ENCODE measurements at regions not wholly inside any gene's neighbourhood (a gene's known extent, or its start where the extent isn't known, plus 50 kb on each side); places are given as distances from the start of the nearest gene placed in this dataset.

DNA sequence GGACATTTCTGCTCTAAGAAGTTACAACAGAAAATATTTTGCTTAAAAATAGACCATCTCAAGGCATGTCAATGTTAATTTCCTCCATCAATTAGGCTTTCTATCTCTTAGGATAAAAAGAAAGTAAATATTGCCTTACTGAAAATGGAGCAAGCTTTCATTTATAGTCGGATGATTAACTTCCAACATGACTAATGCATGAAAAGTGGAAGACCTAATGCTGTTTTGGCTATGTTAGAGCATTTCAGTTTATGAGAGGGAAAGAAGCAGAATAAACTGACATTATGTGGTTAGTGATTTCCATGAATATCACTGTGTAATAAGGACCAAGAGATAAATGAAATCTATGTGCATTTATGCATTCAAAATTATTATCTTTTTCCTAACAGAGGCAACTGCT lies 475.2 kb upstream of the UBE2E3 start:
- H2BK120ac ChIP-seq (ENCODE audit: low read depth, low read length) = no peak overlapping the region

DNA sequence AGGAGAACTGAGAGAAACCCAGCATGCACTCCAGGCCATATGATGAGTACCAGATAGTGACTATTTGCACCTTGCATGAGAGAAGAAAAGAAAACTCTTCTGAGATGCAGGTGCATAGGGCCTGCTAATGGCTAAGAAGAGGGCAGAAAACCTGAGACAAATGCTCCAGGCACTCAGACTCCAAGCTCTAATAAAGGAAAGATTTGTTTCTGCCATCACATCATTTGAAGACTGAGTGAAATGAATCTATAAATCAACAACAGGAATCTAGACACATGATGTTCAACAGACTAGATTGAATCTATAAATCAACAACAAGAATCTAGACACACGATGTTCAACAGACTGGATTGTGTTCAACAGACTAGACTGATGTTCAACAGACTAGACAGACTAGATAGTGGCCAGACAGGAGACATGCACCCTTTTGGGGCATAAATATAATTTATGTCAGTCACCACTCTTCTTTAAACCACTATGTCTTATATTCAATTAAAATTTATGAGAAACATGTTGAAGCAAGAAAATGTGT lies 482.7 kb upstream of the UBE2E3 start:
- Histone ChIP-seq H3K4me2 (ENCODE audit: insufficient read depth, low read length, poor library complexity, severe bottlenecking) (no peak overlapping the region), H2BK120ac (ENCODE audit: low read depth, low read length) (no peak overlapping the region), H3K9ac (ENCODE audit: low read depth, low read length, poor library complexity) (no peak overlapping the region), H3K4ac (ENCODE audit: low read length) (no peak overlapping the region), H3K14ac (ENCODE audit: low read length) (no peak overlapping the region), H2BK12ac (ENCODE audit: low read length) (no peak overlapping the region), H3K36me3 (replicated peaks in 1 of 2; ENCODE audit: control insufficient read depth in 2 of 2, insufficient read depth in 2 of 2, low read length in 2 of 2) (no peaks in the 10 kb centered on the region), H3K23ac (ENCODE audit: low read depth, low read length, poor library complexity) (no peak overlapping the region), H2AFZ (ENCODE audit: low read length) (no peak overlapping the region), H3K27ac (replicated peaks; ENCODE audit: low read length) (no peak overlapping the region), H2AK5ac (ENCODE audit: low read depth, low read length) (no peak overlapping the region), H3K27me3 (ENCODE audit: control insufficient read depth in 3 of 3, insufficient read depth in 3 of 3, low read depth in 1 of 3, low read length in 3 of 3) (no peaks in the 10 kb centered on the region), H3K79me1 (ENCODE audit: low read depth, low read length) (no peaks in the 10 kb centered on the region), H3K4me3 (ENCODE audit: low read length in 2 of 2) (no peak overlapping the region), H2BK15ac (ENCODE audit: low read length) (no peak overlapping the region), H3K18ac (ENCODE audit: low read length) (no peak overlapping the region), H4K8ac (ENCODE audit: low read depth, low read length) (no peak overlapping the region), H3K9me3 (replicated peaks in 1 of 2; ENCODE audit: control insufficient read depth in 2 of 2, insufficient read depth in 1 of 2, low read depth in 1 of 2, low read length in 2 of 2) (no peaks in the 10 kb centered on the region), H4K91ac (ENCODE audit: low read depth, low read length, poor library complexity) (no peak overlapping the region), H2BK5ac (ENCODE audit: low read length) (no peak overlapping the region), H3K4me1 (ENCODE audit: control insufficient read depth in 2 of 2, insufficient read depth in 1 of 2, low read depth in 1 of 2, low read length in 2 of 2) (no peaks in the 10 kb centered on the region)
- no CpG with 5 or more reads among the region's 1 CpG for WGBS, 2 donors (ENCODE audit: extremely low coverage in 2 of 2, insufficient read length in 2 of 2, insufficient replicate concordance in 1 of 2)
- DNase-seq (ENCODE audit: low spot score) = no peak

More for the DNA sequence above, 475.2 kb upstream of the UBE2E3 start:
- no CpG with 5 or more reads among the region's 1 CpG for WGBS, 2 donors (ENCODE audit: extremely low coverage in 2 of 2, insufficient read length in 2 of 2, insufficient replicate concordance in 1 of 2)
- Histone ChIP-seq H3K23ac (ENCODE audit: low read depth, low read length, poor library complexity) (no peak overlapping the region), H3K4me3 (ENCODE audit: low read length in 2 of 2) (no peak overlapping the region), H3K9ac (ENCODE audit: low read depth, low read length, poor library complexity) (no peak overlapping the region), H3K27ac (replicated peaks; ENCODE audit: low read length) (no peak overlapping the region), H3K36me3 (replicated peaks in 1 of 2; ENCODE audit: control insufficient read depth in 2 of 2, insufficient read depth in 2 of 2, low read length in 2 of 2) (no peaks in the 10 kb centered on the region), H2AFZ (ENCODE audit: low read length) (no peak overlapping the region), H4K91ac (ENCODE audit: low read depth, low read length, poor library complexity) (no peak overlapping the region), H2AK5ac (ENCODE audit: low read depth, low read length) (no peak overlapping the region), H3K79me1 (ENCODE audit: low read depth, low read length) (no peaks in the 10 kb centered on the region), H4K8ac (ENCODE audit: low read depth, low read length) (no peak overlapping the region), H3K4me2 (ENCODE audit: insufficient read depth, low read length, poor library complexity, severe bottlenecking) (no peak overlapping the region), H2BK5ac (ENCODE audit: low read length) (no peak overlapping the region), H3K4me1 (ENCODE audit: control insufficient read depth in 2 of 2, insufficient read depth in 1 of 2, low read depth in 1 of 2, low read length in 2 of 2) (no peaks in the 10 kb centered on the region), H3K18ac (ENCODE audit: low read length) (no peak overlapping the region), H3K4ac (ENCODE audit: low read length) (no peak overlapping the region), H2BK12ac (ENCODE audit: low read length) (no peak overlapping the region), H2BK15ac (ENCODE audit: low read length) (no peak overlapping the region), H3K9me3 (replicated peaks in 1 of 2; ENCODE audit: control insufficient read depth in 2 of 2, insufficient read depth in 1 of 2, low read depth in 1 of 2, low read length in 2 of 2) (peaks cover 0 to 2% of the 10 kb centered on the region in 2 donors), H3K14ac (ENCODE audit: low read length) (no peak overlapping the region), H3K27me3 (ENCODE audit: control insufficient read depth in 3 of 3, insufficient read depth in 3 of 3, low read depth in 1 of 3, low read length in 3 of 3) (no peaks in the 10 kb centered on the region)
- no peak for DNase-seq (ENCODE audit: low spot score)

DNA sequence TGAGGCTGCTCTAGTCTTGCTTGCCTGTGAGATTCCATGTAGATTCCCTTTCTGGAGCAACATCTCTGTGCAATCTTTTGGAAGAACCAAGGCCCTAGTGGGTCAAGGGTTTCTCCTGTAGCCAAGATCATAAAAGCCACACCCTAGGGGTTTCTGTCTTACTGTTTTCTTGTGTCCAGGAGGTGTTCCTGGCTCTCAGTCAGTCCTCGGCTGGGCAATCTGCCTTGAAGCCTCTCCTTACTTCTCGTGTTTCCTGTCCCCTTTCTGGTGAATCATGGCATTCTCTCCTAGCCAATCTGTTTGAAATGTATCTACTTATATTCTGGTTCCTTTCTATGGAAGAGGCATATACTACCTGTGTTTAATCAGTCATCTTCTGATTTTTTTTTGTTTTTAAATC lies 484.8 kb upstream of the UBE2E3 start:
- no peak overlapping the region for H4K8ac ChIP-seq (ENCODE audit: low read depth, low read length)
- H3K9ac ChIP-seq (ENCODE audit: low read depth, low read length, poor library complexity) = no peak overlapping the region
- no peak overlapping the region for H2BK15ac ChIP-seq (ENCODE audit: low read length)
- H3K27ac ChIP-seq (replicated peaks; ENCODE audit: low read length) = no peak overlapping the region
- H3K4me1 ChIP-seq (ENCODE audit: control insufficient read depth in 2 of 2, insufficient read depth in 1 of 2, low read depth in 1 of 2, low read length in 2 of 2) = no peaks in the 10 kb centered on the region
- no peak overlapping the region for H3K4me2 ChIP-seq (ENCODE audit: insufficient read depth, low read length, poor library complexity, severe bottlenecking)
- no peak overlapping the region for H2BK12ac ChIP-seq (ENCODE audit: low read length)
- peak overlapping the region; percentile 69 for H2AFZ ChIP-seq (ENCODE audit: low read length)
- no peaks in the 10 kb centered on the region for H3K27me3 ChIP-seq (ENCODE audit: control insufficient read depth in 3 of 3, insufficient read depth in 3 of 3, low read depth in 1 of 3, low read length in 3 of 3)
- no peak overlapping the region for H3K18ac ChIP-seq (ENCODE audit: low read length)
- no peak overlapping the region for H3K23ac ChIP-seq (ENCODE audit: low read depth, low read length, poor library complexity)
- no peak for DNase-seq (ENCODE audit: low spot score)
- no CpG with 5 or more reads among the region's 2 CpGs for WGBS, 2 donors (ENCODE audit: extremely low coverage in 2 of 2, insufficient read length in 2 of 2, insufficient replicate concordance in 1 of 2)
- no peaks in the 10 kb centered on the region for H3K79me1 ChIP-seq (ENCODE audit: low read depth, low read length)
- H3K9me3 ChIP-seq (replicated peaks in 1 of 2; ENCODE audit: control insufficient read depth in 2 of 2, insufficient read depth in 1 of 2, low read depth in 1 of 2, low read length in 2 of 2) = no peaks in the 10 kb centered on the region
- H4K91ac ChIP-seq (ENCODE audit: low read depth, low read length, poor library complexity) = no peak overlapping the region
- H3K4ac ChIP-seq (ENCODE audit: low read length) = no peak overlapping the region
- H3K36me3 ChIP-seq (replicated peaks in 1 of 2; ENCODE audit: control insufficient read depth in 2 of 2, insufficient read depth in 2 of 2, low read length in 2 of 2) = no peaks in the 10 kb centered on the region
- H3K14ac ChIP-seq (ENCODE audit: low read length) = no peak overlapping the region
- H3K4me3 ChIP-seq (ENCODE audit: low read length in 2 of 2) = no peak overlapping the region
- H2AK5ac ChIP-seq (ENCODE audit: low read depth, low read length) = no peak overlapping the region
- H2BK120ac ChIP-seq (ENCODE audit: low read depth, low read length) = no peak overlapping the region
- H2BK5ac ChIP-seq (ENCODE audit: low read length) = no peak overlapping the region

DNA sequence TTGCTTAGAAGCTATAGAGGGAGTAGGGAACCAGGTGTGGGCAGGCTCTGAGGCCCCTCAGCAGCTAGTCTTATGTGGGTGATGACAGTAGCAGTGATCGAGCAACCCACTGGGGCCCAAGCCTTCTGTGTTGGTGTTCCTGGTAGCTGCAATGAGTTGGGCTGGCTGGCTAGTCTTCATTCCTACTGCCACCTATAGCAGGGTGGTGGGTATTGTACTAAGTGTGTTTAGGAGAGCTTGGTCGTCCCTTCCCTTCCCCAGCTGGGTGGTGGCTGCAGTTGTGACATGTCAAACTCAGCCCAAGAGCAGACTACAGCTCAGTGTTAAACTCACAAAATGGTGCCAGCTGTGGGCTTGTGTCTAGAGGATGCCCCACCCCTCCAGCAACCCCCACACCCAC lies 486.1 kb upstream of the UBE2E3 start:
- H3K18ac ChIP-seq (ENCODE audit: low read length) = peak overlapping the region; percentile 8
- no peak overlapping the region for H2BK12ac ChIP-seq (ENCODE audit: low read length)
- no peaks in the 10 kb centered on the region for H3K27me3 ChIP-seq (ENCODE audit: control insufficient read depth in 3 of 3, insufficient read depth in 3 of 3, low read depth in 1 of 3, low read length in 3 of 3)
- H3K4me2 ChIP-seq (ENCODE audit: insufficient read depth, low read length, poor library complexity, severe bottlenecking) = no peak overlapping the region
- WGBS, 2 donors (ENCODE audit: extremely low coverage in 2 of 2, insufficient read length in 2 of 2, insufficient replicate concordance in 1 of 2) = no CpG with 5 or more reads among the region's 2 CpGs
- H3K4me3 ChIP-seq (ENCODE audit: low read length in 2 of 2) = no peak overlapping the region
- no peak overlapping the region for H2BK15ac ChIP-seq (ENCODE audit: low read length)
- no peaks in the 10 kb centered on the region for H3K36me3 ChIP-seq (replicated peaks in 1 of 2; ENCODE audit: control insufficient read depth in 2 of 2, insufficient read depth in 2 of 2, low read length in 2 of 2)
- no peak overlapping the region for H3K23ac ChIP-seq (ENCODE audit: low read depth, low read length, poor library complexity)
- DNase-seq (ENCODE audit: low spot score) = no peak
- H2BK120ac ChIP-seq (ENCODE audit: low read depth, low read length) = no peak overlapping the region
- H4K8ac ChIP-seq (ENCODE audit: low read depth, low read length) = no peak overlapping the region
- no peak overlapping the region for H4K91ac ChIP-seq (ENCODE audit: low read depth, low read length, poor library complexity)
- peaks cover 0 to under 1% of the 10 kb centered on the region in 2 donors for H3K9me3 ChIP-seq (replicated peaks in 1 of 2; ENCODE audit: control insufficient read depth in 2 of 2, insufficient read depth in 1 of 2, low read depth in 1 of 2, low read length in 2 of 2)
- H3K27ac ChIP-seq (replicated peaks; ENCODE audit: low read length) = no peak overlapping the region
- no peak overlapping the region for H3K9ac ChIP-seq (ENCODE audit: low read depth, low read length, poor library complexity)
- H3K14ac ChIP-seq (ENCODE audit: low read length) = no peak overlapping the region
- no peak overlapping the region for H2AK5ac ChIP-seq (ENCODE audit: low read depth, low read length)
- H3K4me1 ChIP-seq (ENCODE audit: control insufficient read depth in 2 of 2, insufficient read depth in 1 of 2, low read depth in 1 of 2, low read length in 2 of 2) = no peaks in the 10 kb centered on the region
- H3K79me1 ChIP-seq (ENCODE audit: low read depth, low read length) = no peaks in the 10 kb centered on the region
- H2AFZ ChIP-seq (ENCODE audit: low read length) = peak overlapping the region; percentile 58
- no peak overlapping the region for H2BK5ac ChIP-seq (ENCODE audit: low read length)
- no peak overlapping the region for H3K4ac ChIP-seq (ENCODE audit: low read length)

All from neuronal stem cell (in vitro differentiated cells).